Peyer's patch (tissue), 4 donors: ENCODE measurements at regions not wholly inside any gene's neighbourhood (a gene's known extent, or its start where the extent isn't known, plus 50 kb on each side); places are given as distances from the start of the nearest gene placed in this dataset.

ENCODE experiments used
- DNase-seq, 3 donors: peaks; one replicate each; pipeline ENCODE4 v3.0.0-alpha.2; 2017 to 2019
- H3K27ac ChIP-seq, 4 donors: fragments of 200-600 bp; sonication (generic); one replicate each; pipeline ENCODE4 v1.5.1; 2016 to 2019
- H3K27me3 ChIP-seq, 2 donors: fragments of 200-600 bp; sonication (generic); one replicate each; pipeline ENCODE4 v1.5.1; 2019
- H3K36me3 ChIP-seq, 3 donors: fragments of 200-600 bp; sonication (generic); one replicate each; pipeline ENCODE4 v1.5.1; 2016 to 2019
- H3K4me1 ChIP-seq, 4 donors: fragments of 200-600 bp; sonication (generic); one replicate each; pipeline ENCODE4 v1.5.1; 2016 to 2019
- H3K4me3 ChIP-seq, 4 donors: fragments of 200-600 bp; sonication (generic); 1 replicate in 3 of 4; 2 replicates in 1 of 4; pipeline ENCODE4 v1.5.1; 2016 to 2019; ENCODE audit warnings: mild to moderate bottlenecking in 1 of 4
- H3K9me3 ChIP-seq, 4 donors: fragments of 200-600 bp; sonication (generic); one replicate each; pipeline ENCODE4 v1.5.1; 2016 to 2019; ENCODE audit warnings: mild to moderate bottlenecking in 1 of 4
- POLR2A ChIP-seq, 2 donors: fragments of 450-650 bp; IDR thresholded peaks; one replicate each; pipeline ENCODE4 v1.5.1; 2017; ENCODE audit warnings: antibody characterized with exemption in 2 of 2, mild to moderate bottlenecking in 2 of 2, moderate library complexity in 2 of 2
- TF ChIP-seq, protein P1 (sequence below), 6 experiments: fragments of 450-650 bp in 4 of 6; fragments of 200-600 bp in 2 of 6; sonication (generic) in 1 of 6; IDR thresholded peaks; one replicate each; pipeline ENCODE4 v1.5.1; 2017 to 2019; ENCODE audit warnings: antibody characterized with exemption in 6 of 6, mild to moderate bottlenecking in 3 of 6, moderate library complexity in 1 of 6

DNA sequence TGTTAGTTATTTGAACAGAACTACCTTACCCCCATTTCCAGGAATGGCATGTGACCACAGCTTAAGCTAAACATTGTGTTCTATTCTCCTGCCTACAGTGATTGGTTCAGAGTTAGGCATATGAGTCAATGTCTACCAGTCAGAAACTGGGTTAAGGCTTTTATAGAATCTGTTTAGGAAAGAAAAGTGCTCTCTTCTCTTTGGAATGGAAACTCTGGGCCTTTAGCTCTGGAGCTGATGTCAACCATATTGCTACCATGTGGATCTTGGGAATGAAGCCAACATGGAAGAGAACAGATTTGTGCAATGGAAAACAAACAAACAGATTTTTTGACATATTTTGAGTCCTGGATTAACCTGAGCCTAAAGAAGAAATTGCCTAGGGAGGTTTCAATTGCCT is 488.9 kb upstream of the TNC start:
- Histone ChIP-seq H3K4me3 (no peak overlapping the region), H3K27ac (no peak overlapping the region), H3K27me3 (no peaks in the 10 kb centered on the region), H3K9me3 (no peaks in the 10 kb centered on the region), H3K36me3 (no peaks in the 10 kb centered on the region), H3K4me1 (no peaks in the 10 kb centered on the region)
- TF ChIP-seq, protein P1, sequence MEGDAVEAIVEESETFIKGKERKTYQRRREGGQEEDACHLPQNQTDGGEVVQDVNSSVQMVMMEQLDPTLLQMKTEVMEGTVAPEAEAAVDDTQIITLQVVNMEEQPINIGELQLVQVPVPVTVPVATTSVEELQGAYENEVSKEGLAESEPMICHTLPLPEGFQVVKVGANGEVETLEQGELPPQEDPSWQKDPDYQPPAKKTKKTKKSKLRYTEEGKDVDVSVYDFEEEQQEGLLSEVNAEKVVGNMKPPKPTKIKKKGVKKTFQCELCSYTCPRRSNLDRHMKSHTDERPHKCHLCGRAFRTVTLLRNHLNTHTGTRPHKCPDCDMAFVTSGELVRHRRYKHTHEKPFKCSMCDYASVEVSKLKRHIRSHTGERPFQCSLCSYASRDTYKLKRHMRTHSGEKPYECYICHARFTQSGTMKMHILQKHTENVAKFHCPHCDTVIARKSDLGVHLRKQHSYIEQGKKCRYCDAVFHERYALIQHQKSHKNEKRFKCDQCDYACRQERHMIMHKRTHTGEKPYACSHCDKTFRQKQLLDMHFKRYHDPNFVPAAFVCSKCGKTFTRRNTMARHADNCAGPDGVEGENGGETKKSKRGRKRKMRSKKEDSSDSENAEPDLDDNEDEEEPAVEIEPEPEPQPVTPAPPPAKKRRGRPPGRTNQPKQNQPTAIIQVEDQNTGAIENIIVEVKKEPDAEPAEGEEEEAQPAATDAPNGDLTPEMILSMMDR (IDR thresholded peaks at IDR 0.05): no peak
- no peak for TF ChIP-seq POLR2A (IDR thresholded peaks at IDR 0.05)
- DNase-seq: no peak

DNA sequence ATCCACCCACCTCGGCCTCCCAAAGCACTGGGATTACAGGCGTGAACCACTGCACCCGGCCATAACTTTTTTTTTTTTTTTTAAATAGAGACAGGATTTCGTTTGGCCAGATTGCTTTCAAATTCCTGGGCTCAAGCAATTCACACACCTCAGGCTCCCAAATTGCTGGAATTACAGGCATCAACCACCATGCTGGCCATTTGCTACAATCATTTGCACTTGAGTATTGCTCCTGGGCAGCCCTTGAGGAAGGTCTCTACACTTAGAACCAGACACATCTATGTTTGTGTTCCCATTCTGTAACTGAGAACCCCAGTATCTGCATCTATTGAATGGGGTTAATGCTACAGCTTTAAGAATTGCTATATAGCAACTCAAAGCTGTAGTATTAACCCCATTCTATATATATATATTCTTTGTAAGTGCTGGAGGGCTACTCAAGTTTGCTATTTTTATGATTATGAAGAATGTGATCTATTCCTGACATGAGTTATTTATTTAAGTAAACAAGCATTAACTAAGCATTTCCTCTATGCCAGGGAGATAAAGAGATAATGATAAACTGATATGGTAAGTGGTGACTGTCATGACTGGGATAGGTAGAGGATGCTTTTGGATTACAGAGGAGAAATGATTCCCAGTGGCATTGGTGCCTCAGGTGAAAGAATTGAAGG is 496.5 kb upstream of the TNC start:
- no peak for TF ChIP-seq POLR2A (IDR thresholded peaks at IDR 0.05)
- DNase-seq: no peak
- H3K27me3 ChIP-seq: no peaks in the 10 kb centered on the region

DNA sequence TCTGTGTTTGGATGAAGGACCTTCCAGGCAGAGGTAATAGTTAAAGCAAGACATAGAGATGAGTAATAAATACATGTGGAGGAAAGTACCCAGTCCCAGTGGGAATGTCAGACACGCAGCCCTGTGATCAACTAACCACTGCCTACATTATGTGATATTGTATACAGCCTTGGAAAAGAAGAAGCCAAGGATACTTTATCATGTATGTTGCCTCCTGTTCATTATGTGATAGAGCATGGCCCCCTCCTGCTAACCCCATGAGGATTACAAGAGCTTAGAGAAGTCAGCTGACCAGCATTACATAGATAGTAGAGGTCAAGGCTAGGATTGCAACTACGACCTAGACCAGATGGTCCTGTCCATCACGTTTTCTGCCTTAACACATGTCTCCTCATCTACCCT is 497.0 kb upstream of the TNC start:
- Histone ChIP-seq H3K36me3 (no peaks in the 10 kb centered on the region), H3K4me3 (no peak overlapping the region), H3K27ac (no peak overlapping the region), H3K9me3 (no peaks in the 10 kb centered on the region), H3K4me1 (no peaks in the 10 kb centered on the region), H3K27me3 (no peaks in the 10 kb centered on the region)
- TF ChIP-seq POLR2A (IDR thresholded peaks at IDR 0.05): no peak
- TF ChIP-seq, protein P1 (IDR thresholded peaks at IDR 0.05): no peak
- DNase-seq: no peak

More for the DNA sequence above, 496.5 kb upstream of the TNC start:
- no peaks in the 10 kb centered on the region for H3K4me1 ChIP-seq
- no peak overlapping the region for H3K27ac ChIP-seq
- H3K9me3 ChIP-seq: no peaks in the 10 kb centered on the region
- H3K36me3 ChIP-seq: no peaks in the 10 kb centered on the region
- H3K4me3 ChIP-seq: no peak overlapping the region

DNA sequence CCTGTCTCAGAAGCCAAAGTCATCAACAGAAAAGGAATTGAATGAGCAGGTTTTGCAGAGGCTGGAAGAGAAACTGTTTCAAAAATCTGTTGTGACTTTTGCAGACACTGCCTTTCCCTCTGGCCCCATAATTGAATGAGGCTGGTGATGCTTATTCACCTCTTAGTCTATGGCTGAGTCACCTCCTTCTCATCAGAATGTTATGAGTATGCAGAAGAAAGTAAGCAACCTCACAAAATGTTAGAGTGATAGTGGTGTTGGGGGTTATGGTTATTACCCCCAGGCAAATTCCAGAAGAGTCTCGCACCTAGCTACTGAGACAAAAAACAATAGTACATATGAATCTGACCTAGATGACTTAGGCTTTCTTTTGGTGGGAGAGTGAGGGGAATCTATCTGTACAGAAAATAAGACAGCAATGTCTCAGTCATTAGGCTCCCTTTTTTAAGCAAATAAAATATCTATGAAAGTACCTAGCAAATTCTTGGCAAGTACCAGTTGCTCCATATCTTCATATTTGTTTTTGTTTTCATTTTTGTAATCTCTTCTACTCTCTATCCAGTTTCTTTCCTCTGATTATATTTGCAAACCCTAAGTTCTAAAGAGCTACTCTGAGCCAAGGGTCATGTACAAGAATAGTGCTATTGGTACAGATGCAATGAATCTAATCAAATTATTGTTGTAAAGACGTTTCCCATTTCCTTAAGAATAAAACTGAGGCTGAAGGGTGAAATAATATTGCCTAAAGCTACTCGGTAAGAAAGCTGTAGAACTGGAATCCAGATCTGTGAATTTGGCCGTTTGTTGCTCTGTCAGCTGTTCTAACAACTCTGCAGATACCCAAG is 498.1 kb upstream of the TNC start:
- Histone ChIP-seq H3K4me3 (no peak overlapping the region), H3K27ac (no peak overlapping the region), H3K36me3 (no peaks in the 10 kb centered on the region), H3K4me1 (no peaks in the 10 kb centered on the region), H3K9me3 (no peaks in the 10 kb centered on the region), H3K27me3 (no peaks in the 10 kb centered on the region)
- DNase-seq: no peak
- TF ChIP-seq POLR2A (IDR thresholded peaks at IDR 0.05): no peak
- TF ChIP-seq, protein P1 (IDR thresholded peaks at IDR 0.05): no peak

GRCh38 chr9:115616666-115617239 is 498.8 kb upstream of the TNC start:
- H3K36me3 ChIP-seq: no peaks in the 10 kb centered on the region
- H3K27me3 ChIP-seq: no peaks in the 10 kb centered on the region
- no peak for DNase-seq
- H3K27ac ChIP-seq: no peak overlapping the region
- no peaks in the 10 kb centered on the region for H3K4me1 ChIP-seq
- H3K9me3 ChIP-seq: no peaks in the 10 kb centered on the region
- TF ChIP-seq POLR2A (IDR thresholded peaks at IDR 0.05): no peak
- TF ChIP-seq, protein P1 (IDR thresholded peaks at IDR 0.05): no peak
- no peak overlapping the region for H3K4me3 ChIP-seq

DNA sequence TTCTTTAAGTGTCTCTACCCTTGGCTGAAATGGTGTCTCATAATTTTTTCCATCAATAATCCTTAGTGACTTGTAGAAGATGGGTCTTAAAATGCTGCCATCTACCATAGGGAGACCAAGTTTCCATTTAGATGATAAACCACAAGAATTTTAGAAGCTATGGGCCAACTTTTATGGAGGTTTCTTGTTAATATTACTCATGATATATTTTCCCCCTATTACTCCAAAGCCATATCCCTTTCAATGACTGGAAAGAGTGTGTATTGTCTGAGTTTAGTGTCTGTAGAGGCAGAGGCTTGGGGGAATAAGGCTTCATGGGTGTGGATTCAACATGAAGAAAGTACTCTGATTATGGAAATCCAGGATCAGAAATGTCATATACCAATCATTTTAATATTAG is 507.3 kb upstream of the TNC start:
- DNase-seq: no peak
- Histone ChIP-seq H3K36me3 (no peaks in the 10 kb centered on the region), H3K4me1 (no peaks in the 10 kb centered on the region), H3K9me3 (no peaks in the 10 kb centered on the region), H3K27me3 (no peaks in the 10 kb centered on the region), H3K4me3 (no peak overlapping the region), H3K27ac (no peak overlapping the region)
- no peak for TF ChIP-seq POLR2A (IDR thresholded peaks at IDR 0.05)
